GM10266 (cell line): ENCODE measurements at regions not wholly inside any gene's neighbourhood (a gene's known extent, or its start where the extent isn't known, plus 50 kb on each side); places are given as distances from the start of the nearest gene placed in this dataset.
"Not testable (repeated sequence)": the region's sequence is repeated elsewhere in the genome, so short reads cannot be mapped to it uniquely, and the experiment has no call there.

Experiments
- DNase-seq: peaks from one replicate; pipeline ENCODE4 v3.0.0; 2012; ENCODE audit errors: extremely low spot score
- TF ChIP-seq, protein P1 (sequence below): IDR thresholded peaks from 2 replicates; pipeline ENCODE4 v1.5.1; 2012; ENCODE audit warnings: mild to moderate bottlenecking, low read depth; ENCODE audit not compliant: control insufficient read depth, insufficient read depth; ENCODE audit errors: missing control alignments

DNA sequence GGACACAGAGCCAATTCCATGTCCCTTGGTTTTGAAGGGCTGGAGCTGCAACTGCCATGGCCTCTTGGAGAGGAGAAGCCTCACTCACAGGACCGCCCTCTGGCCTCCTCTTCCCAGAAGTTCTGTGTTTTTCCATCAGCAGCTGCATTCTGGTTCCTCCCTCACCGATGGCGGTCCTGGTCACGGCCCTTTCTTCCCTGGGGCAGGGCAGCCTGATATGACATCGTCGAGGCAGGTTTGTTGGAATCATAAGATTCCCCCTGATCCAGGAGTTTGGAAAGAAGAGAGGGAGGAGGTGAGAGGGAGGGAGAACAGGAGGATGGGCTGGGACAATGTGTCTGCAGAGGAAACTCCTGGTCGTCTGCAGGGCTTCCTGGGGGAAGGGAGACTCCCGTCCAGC lies 82.7 kb upstream of the PDZD8 start:
- TF ChIP-seq, protein P1, sequence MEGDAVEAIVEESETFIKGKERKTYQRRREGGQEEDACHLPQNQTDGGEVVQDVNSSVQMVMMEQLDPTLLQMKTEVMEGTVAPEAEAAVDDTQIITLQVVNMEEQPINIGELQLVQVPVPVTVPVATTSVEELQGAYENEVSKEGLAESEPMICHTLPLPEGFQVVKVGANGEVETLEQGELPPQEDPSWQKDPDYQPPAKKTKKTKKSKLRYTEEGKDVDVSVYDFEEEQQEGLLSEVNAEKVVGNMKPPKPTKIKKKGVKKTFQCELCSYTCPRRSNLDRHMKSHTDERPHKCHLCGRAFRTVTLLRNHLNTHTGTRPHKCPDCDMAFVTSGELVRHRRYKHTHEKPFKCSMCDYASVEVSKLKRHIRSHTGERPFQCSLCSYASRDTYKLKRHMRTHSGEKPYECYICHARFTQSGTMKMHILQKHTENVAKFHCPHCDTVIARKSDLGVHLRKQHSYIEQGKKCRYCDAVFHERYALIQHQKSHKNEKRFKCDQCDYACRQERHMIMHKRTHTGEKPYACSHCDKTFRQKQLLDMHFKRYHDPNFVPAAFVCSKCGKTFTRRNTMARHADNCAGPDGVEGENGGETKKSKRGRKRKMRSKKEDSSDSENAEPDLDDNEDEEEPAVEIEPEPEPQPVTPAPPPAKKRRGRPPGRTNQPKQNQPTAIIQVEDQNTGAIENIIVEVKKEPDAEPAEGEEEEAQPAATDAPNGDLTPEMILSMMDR, result no peak
- no peak for DNase-seq

DNA sequence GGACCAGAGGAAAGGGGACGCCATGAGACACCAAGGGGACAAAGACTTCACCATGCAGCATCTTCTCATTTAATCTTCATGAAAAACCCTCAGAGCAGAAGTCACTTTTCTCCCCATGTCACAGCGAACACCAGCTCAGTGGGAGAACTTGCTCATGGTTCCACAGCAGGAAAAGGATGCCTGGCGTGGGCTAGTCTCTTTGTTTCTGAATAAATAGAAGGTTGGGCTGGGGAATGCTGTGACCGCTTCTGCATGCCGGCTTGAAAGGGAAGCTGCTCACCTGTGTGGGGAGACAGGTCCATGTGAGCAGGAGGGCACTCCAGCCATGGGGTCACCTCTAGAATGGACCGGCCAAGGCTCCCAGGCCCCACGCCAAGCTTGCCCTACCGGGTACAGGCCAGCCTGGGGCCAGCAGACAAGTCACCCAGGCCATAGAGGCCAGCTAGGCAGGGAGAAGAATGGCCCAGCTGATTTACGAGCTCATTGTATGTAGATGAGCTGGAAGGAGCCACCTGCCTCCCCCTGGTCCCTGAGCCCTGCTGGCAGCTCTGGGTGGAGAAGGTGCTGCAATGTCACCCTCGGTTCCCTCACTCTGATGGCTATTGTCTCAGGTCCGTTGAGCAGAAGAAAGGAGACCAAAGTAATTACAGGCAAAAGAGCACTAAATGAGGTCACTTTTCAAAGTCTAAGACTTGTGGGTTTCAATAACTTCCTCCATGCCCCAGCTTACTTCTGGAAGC lies 82.0 kb upstream of the PDZD8 start:
- no peak for DNase-seq
- TF ChIP-seq, protein P1, result no peak

DNA sequence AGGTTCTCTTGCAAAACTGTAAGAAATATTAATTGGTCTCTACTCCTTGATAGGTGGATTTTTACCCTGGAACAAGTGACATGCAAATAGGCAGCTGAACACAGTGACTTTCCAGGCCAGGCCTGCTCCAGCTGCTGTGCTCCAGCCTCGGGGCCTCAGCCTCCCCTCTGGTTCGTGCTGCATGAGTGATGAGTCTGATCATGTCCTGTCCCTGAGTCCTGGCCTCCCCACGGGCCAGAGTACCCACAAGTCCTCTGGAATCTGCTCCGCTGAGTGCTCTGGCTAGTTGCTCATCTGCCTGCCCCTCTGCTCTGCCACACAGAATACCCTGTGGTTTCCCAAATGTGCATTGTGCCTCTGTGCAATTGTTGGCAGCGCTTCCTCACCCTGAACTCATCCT lies 80.1 kb upstream of the PDZD8 start:
- TF ChIP-seq, protein P1, result no peak
- no peak for DNase-seq

DNA sequence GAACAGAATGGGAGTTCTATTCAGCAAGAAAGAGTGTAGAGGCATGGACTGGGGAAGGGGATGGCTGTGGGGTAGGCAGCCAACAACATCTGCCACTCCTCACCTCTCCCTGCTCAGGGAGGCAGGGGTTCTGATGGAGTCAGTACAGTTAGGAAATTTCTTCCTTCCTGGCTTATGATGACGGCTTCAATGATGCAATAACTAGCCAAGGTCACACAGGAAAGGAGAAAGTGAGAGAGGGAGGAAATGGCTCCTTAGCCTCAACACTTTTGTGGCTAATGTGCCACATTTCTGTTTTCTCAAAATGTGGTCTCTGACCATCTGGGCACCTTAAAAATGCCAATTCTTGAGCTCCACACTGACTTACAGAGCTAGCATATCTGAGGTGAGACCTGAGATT lies 79.3 kb upstream of the PDZD8 start:
- TF ChIP-seq, protein P1, result no peak
- no peak for DNase-seq

DNA sequence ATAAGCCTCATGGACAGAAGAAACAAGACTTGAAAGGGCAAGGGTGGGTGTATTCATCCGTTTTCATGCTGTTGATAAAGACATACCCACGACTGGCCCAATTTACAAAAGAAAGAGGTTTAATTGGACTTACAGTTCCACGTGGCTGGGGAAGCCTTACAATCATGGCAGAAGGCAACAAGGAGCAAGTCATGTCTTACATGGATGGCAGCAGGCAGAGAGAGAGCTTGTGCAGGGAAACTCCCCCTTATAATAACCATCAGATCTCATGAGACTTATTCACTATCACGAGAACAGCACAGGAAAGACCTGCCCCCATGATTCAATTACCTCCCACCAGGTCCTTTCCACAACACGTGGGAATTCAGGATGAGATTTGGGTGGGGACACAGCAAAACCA lies 78.2 kb upstream of the PDZD8 start:
- DNase-seq, result not testable (repeated sequence)

DNA sequence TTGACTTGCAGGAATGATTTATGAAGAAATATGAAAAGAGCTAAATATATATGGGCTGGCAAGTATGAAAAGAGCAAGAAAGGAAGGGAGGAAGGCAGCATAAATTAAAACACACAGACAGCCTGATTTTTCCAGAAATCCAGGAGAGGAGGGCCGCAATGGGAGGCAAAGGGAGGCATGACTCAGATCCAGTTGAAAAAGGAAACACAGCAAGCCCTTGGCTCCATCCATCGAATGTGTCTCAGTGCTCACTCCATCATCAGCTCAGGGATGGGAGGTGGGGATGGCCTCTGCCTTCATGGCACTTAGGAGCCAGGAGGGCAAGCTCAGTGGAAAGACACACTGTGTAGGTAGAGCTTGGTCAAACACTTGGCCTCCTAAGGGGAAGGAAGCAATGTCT lies 75.7 kb upstream of the PDZD8 start:
- DNase-seq, result no peak
- TF ChIP-seq, protein P1, result no peak

DNA sequence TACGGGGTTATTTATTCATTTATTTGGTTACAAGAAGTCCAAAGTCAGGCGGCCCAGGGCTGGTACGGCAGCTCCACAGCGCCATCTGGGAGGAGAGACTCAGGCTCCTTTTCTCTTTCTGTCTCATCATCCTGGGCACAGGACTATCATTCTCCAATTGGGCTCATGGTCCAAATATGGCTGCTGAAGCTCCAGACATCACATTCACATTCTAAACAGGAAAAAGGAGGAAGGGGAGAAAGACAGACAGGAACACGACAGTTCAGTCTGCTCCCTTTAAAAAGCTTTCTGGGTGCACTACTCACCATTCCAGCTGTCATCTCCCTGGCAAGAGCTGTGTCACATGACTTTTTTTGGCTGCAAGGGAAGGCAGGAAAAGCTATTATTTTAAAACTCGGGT lies 74.4 kb upstream of the PDZD8 start:
- TF ChIP-seq, protein P1, result no peak
- no peak for DNase-seq

DNA sequence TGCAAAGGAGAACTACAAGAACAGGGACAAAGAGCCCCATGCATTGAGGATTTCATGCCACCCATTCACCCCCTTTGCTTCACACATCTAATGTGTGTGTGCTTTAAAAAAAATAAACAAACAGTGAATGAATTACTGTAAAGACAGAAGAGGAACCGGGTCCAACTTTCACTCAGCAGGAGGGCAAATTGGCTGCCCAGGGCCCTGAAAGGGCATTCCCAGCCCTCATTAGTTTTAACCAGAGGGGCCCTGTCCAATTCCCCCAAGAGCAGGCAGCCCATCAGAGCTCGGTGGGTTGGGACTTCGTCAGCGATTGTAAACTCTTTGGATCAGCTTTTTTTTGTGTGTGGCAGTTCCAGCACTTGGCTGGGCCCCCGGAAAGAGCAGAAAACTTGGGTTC lies 73.6 kb upstream of the PDZD8 start:
- no peak for DNase-seq
- TF ChIP-seq, protein P1, result no peak
